Fibroblast of mammary gland (primary cell): ENCODE measurements at regions not wholly inside any gene's neighbourhood (a gene's known extent, or its start where the extent isn't known, plus 50 kb on each side); places are given as distances from the start of the nearest gene placed in this dataset.

Experiments
- DNase-seq: peaks from one replicate; pipeline ENCODE4 v3.0.0-alpha.2; 2010; ENCODE audit warnings: low read depth
- H3K4me3 ChIP-seq: 2 replicates; pipeline ENCODE4 v1.5.1; 2011; ENCODE audit warnings: low read depth, mild to moderate bottlenecking, low read length, moderate library complexity; ENCODE audit not compliant: control insufficient read depth
- CTCF ChIP-seq: conservative IDR thresholded peaks from 2 replicates; pipeline ENCODE4 v1.5.1; 2011; ENCODE audit warnings: low read depth, low read length, inconsistent platforms; ENCODE audit not compliant: control insufficient read depth, insufficient read depth

- no peak overlapping the region for H3K4me3 ChIP-seq
These were observed 61.7 kb upstream of the FGF3 start for GRCh38 chr11:69880826-69881445.

GRCh38 chr11:69881467-69882269, 62.5 kb upstream of the FGF3 start:
- no peak for DNase-seq
- H3K4me3 ChIP-seq = no peak overlapping the region
- TF ChIP-seq CTCF = no peak

More at GRCh38 chr11:69880826-69881445, 61.7 kb upstream of the FGF3 start:
- TF ChIP-seq CTCF = no peak
- no peak for DNase-seq

GRCh38 chr11:69882270-69882608, 63.0 kb upstream of the FGF3 start:
- no peak for DNase-seq

GRCh38 chr11:69883292-69884255, 64.4 kb upstream of the FGF3 start:
- DNase-seq = no peak
- H3K4me3 ChIP-seq = no peak overlapping the region
- TF ChIP-seq CTCF = no peak

More at GRCh38 chr11:69882270-69882608, 63.0 kb upstream of the FGF3 start:
- no peak for TF ChIP-seq CTCF
- H3K4me3 ChIP-seq = no peak overlapping the region

GRCh38 chr11:69884286-69884685, 65.1 kb upstream of the FGF3 start:
- H3K4me3 ChIP-seq = no peak overlapping the region
- no peak for TF ChIP-seq CTCF
- DNase-seq = no peak

GRCh38 chr11:69884751-69885150, 65.5 kb upstream of the FGF3 start:
- no peak for TF ChIP-seq CTCF
- H3K4me3 ChIP-seq = no peak overlapping the region
- no peak for DNase-seq
